ENCODE measurements at regions not wholly inside any gene's neighbourhood (a gene's known extent, or its start where the extent isn't known, plus 50 kb on each side); places are given as distances from the start of the nearest gene placed in this dataset.

DNA sequence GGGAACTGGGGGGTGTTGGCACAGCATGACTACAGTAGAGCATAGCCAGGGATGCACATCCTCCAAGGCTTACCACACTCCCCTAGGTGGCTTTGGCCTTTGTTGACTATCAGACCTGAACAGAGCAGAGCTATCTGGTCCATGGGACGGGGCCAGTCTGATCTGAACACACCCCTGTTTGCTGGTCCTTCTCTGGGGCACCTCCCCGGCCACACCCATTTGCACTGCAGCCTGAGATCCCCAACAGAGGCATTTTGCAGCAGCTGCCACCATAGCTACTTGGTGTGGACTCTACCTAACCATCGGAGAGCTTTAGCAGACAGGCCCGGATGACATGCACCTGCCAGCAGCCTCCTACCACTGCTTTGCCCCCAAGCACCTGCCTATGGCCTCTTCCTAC lies 75.8 kb upstream of the NOX4 start:
- TF ChIP-seq, protein P1, sequence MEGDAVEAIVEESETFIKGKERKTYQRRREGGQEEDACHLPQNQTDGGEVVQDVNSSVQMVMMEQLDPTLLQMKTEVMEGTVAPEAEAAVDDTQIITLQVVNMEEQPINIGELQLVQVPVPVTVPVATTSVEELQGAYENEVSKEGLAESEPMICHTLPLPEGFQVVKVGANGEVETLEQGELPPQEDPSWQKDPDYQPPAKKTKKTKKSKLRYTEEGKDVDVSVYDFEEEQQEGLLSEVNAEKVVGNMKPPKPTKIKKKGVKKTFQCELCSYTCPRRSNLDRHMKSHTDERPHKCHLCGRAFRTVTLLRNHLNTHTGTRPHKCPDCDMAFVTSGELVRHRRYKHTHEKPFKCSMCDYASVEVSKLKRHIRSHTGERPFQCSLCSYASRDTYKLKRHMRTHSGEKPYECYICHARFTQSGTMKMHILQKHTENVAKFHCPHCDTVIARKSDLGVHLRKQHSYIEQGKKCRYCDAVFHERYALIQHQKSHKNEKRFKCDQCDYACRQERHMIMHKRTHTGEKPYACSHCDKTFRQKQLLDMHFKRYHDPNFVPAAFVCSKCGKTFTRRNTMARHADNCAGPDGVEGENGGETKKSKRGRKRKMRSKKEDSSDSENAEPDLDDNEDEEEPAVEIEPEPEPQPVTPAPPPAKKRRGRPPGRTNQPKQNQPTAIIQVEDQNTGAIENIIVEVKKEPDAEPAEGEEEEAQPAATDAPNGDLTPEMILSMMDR (conservative IDR thresholded peaks at IDR 0.05; ENCODE audit: low read length), result no peak
- no peak for TF ChIP-seq EZH2phosphoT487 (IDR thresholded peaks at IDR 0.05; ENCODE audit: borderline replicate concordance, low read depth, low read length)

Data from OCI-LY7 (cell line).